GM12873 (cell line): ENCODE measurements at regions not wholly inside any gene's neighbourhood (a gene's known extent, or its start where the extent isn't known, plus 50 kb on each side); places are given as distances from the start of the nearest gene placed in this dataset.

Source experiments
- CTCF ChIP-seq: IDR thresholded peaks from 2 replicates; pipeline ENCODE4 v1.5.1; 2012; ENCODE audit warnings: low read depth, mild to moderate bottlenecking, moderate library complexity, low read length, control low read depth; ENCODE audit not compliant: insufficient read depth; ENCODE audit errors: missing control alignments

DNA sequence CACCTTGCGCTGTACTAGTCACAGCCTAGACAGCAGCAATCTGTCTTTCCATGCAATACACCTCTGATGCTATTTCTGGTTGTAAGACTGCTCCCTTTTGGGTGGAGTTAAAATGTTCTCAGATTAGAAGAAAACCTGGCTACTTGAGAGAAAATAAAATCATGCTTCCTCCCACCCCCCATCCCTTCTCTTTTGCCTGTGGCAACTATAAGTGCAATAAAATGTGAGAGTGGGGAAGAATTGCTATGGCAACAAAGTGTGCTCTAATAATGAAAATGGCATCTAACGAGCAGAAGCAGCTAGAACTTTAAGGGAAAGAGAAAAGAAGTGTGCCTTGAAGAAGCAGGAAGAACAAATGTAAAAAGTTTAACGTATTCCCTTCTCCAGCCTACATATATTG lies 464.2 kb upstream of the FSHR start:
- no peak for TF ChIP-seq CTCF

GRCh38 chr2:49616800-49617199 lies 462.5 kb upstream of the FSHR start:
- TF ChIP-seq CTCF, result peak; percentile 47

GRCh38 chr2:49600524-49600923 lies 446.2 kb upstream of the FSHR start:
- TF ChIP-seq CTCF, result no peak

DNA sequence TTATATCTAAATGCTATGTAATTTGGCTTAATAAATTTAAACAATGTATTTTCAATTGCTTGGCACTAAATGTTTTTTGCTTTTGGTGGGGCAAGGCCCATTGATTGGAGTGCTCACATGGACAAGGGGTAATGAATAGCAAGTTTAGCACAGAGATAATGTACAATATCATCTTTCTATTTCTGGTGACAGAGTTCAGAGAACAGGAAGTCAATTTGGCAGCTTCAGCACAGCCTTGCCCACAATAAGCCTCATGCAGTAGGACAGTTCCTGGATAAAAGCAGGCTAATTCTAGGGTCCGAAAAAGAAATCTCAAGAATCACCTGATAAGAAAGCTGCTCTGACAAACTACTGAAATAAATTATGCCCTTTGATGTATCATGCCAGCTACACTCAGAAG lies 443.9 kb upstream of the FSHR start:
- TF ChIP-seq CTCF, result no peak

DNA sequence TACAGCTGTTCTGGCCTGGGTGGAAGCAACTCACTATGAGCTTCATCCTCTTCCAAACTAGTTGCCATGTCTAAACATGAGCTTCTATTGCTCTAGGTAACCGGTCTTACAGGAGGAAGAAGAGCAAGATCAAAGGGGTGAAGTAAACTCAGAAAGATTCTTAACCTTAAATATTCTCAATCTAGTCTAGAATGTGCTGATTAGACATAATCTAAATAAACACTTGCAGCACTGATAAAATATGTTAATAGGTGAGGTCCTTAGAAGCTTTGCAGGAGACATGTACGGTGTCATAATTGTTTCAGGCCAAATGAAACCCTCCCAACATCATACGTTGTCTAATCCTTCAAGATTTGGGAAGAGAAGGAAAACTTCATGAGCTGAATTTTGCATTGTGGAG lies 431.6 kb upstream of the FSHR start:
- TF ChIP-seq CTCF, result no peak

DNA sequence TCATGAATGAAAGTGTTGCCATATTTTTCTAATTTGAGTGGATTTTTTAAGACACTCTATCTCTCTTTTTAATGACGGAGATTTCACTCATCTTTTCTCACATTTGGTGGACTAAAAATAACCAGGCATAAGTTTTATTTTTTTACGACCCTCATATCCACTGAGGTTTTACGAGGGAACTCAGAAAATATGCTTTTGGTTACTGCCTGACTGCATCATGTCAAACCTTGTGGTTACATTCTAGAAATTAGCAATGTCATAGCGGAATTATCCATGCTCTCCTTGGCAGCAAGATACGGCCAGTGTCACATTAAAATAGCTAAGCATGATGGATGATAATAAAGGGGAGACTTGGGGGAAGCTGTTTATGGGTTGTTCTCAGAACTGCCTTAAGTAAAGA lies 428.6 kb upstream of the FSHR start:
- no peak for TF ChIP-seq CTCF

DNA sequence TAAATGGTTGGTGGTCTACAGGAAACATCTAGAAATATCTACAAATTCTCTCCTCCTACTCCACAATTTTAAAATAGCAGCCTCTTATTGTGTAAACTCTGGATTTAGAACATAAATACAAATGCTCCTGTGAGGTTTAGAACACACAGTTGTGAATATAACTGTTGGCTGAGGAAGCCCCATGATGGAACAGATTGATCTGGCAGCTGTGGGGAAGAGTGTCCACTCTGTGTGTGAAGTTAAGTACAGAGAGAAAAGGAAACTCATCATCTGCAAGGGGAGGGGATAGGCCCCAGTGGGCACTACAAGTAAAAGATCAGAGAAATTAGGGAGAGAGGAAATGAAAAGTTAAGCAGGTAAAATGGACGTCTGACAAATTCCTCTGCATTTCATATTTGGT lies 422.7 kb upstream of the FSHR start:
- no peak for TF ChIP-seq CTCF

DNA sequence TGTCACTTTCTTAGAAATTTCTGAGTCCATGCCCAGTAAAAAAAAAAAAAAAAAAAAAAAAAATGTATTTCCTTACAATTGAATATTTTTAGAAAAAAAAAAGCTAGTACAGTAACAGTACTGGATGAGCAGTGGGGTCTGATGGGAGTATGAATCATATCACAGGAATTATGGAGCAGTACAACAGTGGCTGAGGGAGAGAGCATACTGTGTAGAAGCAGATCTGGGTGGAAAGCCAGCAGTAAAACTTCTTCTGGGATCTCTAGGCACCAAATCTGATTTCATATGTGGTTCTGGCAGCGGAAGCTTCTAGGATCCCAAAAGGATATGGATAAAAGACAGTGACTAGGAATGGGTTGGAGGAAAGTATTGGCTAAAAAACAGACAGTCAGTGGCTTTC lies 414.9 kb upstream of the FSHR start:
- no peak for TF ChIP-seq CTCF
